ENCODE measurements at regions not wholly inside any gene's neighbourhood (a gene's known extent, or its start where the extent isn't known, plus 50 kb on each side); places are given as distances from the start of the nearest gene placed in this dataset.

DNA sequence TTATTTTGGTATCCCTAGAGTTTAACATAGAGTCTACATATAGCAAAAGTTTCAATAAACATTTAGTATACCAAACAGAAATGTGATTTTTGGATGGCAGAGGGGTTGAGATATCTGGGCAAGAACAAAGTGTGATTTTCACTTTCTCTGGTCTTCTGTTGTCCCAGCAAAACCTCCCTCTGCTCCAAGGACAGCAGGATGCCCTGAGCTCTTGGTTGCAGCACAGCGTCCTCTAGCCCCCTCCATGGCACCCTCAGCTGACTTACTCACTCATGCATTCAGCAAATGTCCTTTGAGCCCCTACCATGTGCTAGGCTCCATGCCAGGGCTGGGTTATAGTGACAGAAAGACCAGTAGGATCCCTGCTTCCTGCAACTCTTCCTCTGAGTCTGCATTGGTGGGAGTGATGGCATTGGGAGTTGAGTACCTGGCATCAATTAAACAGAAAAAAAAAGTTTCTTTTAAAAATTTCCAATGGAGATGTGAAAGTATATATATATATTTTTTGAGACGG, 104.8 kb upstream of the UBL3 start:
- H3K27me3 ChIP-seq, result peaks cover 0 to 32% (median 0%) of the 10 kb centered on the region in 7 donors

DNA sequence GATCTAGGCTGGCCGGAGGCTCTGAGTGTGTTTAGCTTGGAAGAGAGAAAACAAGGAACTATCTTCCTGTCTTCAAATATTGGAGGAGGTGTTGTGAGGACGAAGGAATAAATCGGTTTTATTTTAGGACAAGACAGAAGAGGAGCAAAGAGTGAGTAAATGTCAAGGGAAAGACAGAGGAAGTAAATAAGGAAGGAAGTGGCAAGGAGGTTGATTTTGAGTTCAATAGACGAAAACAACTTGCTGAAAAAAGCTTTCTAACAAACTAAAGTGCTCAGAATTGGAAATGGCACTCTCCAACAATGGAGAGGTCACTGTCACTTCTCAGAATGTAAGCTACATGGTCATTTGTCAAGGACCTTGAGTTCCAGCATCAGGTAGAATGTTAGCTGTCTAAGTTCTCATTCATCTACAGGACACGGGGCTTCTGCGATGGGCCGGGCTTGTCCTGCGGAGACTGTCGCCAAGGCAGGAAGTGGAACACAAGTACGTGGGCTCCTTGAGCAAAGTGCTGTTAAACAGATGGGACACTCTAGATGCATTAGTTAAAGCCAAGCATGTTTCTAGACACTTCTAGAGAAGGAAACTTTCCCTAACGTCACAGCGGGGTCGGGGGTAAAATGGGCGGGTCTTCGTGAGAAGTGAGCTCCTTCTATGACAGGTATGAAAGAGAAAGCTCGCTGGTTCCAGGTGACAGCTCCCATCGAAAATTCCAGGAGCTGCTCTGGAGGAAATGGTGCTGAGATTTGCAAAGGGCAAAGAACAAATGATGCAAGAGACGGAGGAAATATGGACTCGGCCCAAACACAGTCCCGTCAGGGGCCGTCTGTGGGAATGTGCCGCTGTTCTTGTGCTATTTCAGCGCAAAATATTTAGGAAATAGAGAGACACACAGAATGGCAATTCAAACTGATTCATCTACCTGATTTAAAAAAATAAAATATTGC, 103.9 kb upstream of the UBL3 start:
- DNase-seq (no peak), ATAC-seq (no peak)
- peaks cover 0 to 35% (median 0%) of the 10 kb centered on the region in 7 donors for H3K27me3 ChIP-seq
- 66 to 76% methylated on average over 23 of the region's 23 CpGs for WGBS, 2 donors
- no peaks in the 10 kb centered on the region for H3K9me3 ChIP-seq
- TF ChIP-seq, protein P1, sequence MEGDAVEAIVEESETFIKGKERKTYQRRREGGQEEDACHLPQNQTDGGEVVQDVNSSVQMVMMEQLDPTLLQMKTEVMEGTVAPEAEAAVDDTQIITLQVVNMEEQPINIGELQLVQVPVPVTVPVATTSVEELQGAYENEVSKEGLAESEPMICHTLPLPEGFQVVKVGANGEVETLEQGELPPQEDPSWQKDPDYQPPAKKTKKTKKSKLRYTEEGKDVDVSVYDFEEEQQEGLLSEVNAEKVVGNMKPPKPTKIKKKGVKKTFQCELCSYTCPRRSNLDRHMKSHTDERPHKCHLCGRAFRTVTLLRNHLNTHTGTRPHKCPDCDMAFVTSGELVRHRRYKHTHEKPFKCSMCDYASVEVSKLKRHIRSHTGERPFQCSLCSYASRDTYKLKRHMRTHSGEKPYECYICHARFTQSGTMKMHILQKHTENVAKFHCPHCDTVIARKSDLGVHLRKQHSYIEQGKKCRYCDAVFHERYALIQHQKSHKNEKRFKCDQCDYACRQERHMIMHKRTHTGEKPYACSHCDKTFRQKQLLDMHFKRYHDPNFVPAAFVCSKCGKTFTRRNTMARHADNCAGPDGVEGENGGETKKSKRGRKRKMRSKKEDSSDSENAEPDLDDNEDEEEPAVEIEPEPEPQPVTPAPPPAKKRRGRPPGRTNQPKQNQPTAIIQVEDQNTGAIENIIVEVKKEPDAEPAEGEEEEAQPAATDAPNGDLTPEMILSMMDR (IDR thresholded peaks at IDR 0.05), result no peak
- peak overlapping the region in 1 of 10 donors; percentile 16 for H3K4me3 ChIP-seq
- no peaks in the 10 kb centered on the region for H3K36me3 ChIP-seq
- intact Hi-C loops (cut with DNase I), result no loop called here
- peak overlapping the region in 1 of 10 donors; percentile 5 for H3K27ac ChIP-seq
- peaks cover 0 to 9% (median 0%) of the 10 kb centered on the region in 9 donors for H3K4me1 ChIP-seq

More for the DNA sequence above, 104.8 kb upstream of the UBL3 start:
- H3K9me3 ChIP-seq, result no peaks in the 10 kb centered on the region
- TF ChIP-seq, protein P1 (IDR thresholded peaks at IDR 0.05), result no peak
- no peak for ATAC-seq
- WGBS, 2 donors, result 67 to 90% methylated on average over 2 of the region's 2 CpGs
- no peak overlapping the region for H3K4me3 ChIP-seq
- intact Hi-C loops (cut with DNase I), result no loop called here
- H3K27ac ChIP-seq, result no peak overlapping the region
- peaks cover 0 to 9% (median 0%) of the 10 kb centered on the region in 9 donors for H3K4me1 ChIP-seq
- H3K36me3 ChIP-seq, result no peaks in the 10 kb centered on the region
- DNase-seq, result no peak

DNA sequence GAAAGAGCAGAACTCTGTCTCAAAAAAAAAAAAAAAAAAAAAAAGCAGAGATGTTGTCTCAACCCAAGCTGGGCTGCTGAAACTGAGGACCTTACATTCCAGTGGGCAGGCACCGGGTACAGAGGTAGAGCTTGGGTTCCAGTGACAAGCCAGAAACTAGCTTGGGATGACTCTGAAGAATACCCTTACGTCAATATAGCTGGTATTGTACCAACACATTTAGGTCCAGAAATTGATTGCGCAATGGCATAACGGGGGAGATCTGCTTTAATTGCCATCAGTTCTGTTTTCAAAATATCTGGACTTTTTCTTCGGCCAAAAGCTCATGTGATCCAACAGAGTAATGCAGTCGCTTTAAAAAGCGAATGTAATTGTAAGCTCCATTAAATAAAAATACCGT, 103.1 kb upstream of the UBL3 start:
- H3K9me3 ChIP-seq, result no peaks in the 10 kb centered on the region
- DNase-seq (no peak), ATAC-seq (no peak)
- H3K36me3 ChIP-seq, result no peaks in the 10 kb centered on the region
- peaks cover 0 to 9% (median 0%) of the 10 kb centered on the region in 9 donors for H3K4me1 ChIP-seq
- WGBS, 2 donors, result 85 to 87% methylated on average over 8 of the region's 8 CpGs
- TF ChIP-seq, protein P1 (IDR thresholded peaks at IDR 0.05), result no peak
- no peak overlapping the region for H3K4me3 ChIP-seq
- intact Hi-C loops (cut with DNase I), result no loop called here
- H3K27ac ChIP-seq, result no peak overlapping the region
- peaks cover 0 to 32% (median 0%) of the 10 kb centered on the region in 7 donors for H3K27me3 ChIP-seq

DNA sequence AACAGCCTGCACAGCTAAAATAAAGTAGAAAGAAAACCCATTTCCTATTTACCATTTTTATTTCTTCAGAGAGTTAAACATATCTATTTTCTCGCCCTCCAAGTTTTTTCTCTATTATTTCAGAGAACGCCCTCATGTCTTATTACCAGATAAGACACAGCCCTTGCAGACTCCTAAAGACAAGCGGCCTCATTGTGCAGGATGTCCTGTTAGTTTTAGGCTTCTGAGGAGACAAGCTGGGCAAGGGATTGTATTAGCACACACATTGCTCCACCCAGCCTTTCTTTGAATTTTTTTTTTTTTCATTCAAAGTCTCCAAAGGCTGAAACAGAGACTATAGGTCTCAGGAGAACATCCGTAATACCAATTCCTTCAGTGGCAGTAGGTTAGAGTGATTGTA, 101.8 kb upstream of the UBL3 start:
- WGBS, 2 donors, result 67 to 68% methylated on average over 4 of the region's 4 CpGs

More for the DNA sequence above, 101.8 kb upstream of the UBL3 start:
- intact Hi-C loops (cut with DNase I), result no loop called here
- Histone ChIP-seq H3K27ac (no peak overlapping the region), H3K9me3 (no peaks in the 10 kb centered on the region), H3K36me3 (no peaks in the 10 kb centered on the region), H3K27me3 (peaks cover 0 to 24% (median 4%) of the 10 kb centered on the region in 7 donors), H3K4me1 (peaks cover 0 to 9% (median 0%) of the 10 kb centered on the region in 9 donors), H3K4me3 (no peak overlapping the region)
- TF ChIP-seq, protein P1 (IDR thresholded peaks at IDR 0.05), result no peak
- DNase-seq, result no peak
- ATAC-seq, result no peak
